Vagina (tissue), 2 donors: ENCODE measurements at regions not wholly inside any gene's neighbourhood (a gene's known extent, or its start where the extent isn't known, plus 50 kb on each side); places are given as distances from the start of the nearest gene placed in this dataset.

Experiments
- POLR2AphosphoS5 ChIP-seq, 2 donors: sonication (generic); formaldehyde crosslinking; IDR thresholded peaks; one replicate each; pipeline ENCODE4 v1.9.0; 2017; ENCODE audit warnings: antibody characterized with exemption in 2 of 2, mild to moderate bottlenecking in 2 of 2, low read depth in 1 of 2; ENCODE audit not compliant: insufficient read depth in 1 of 2
- TF ChIP-seq, protein P1 (sequence below), 3 experiments: fragments of 450-650 bp in 2 of 3; fragments of 200-600 bp in 1 of 3; sonication (generic) in 1 of 3; IDR thresholded peaks; one replicate each; pipeline ENCODE4 v1.5.1; 2017 to 2019; ENCODE audit warnings: antibody characterized with exemption in 3 of 3, mild to moderate bottlenecking in 2 of 3, moderate library complexity in 2 of 3

- no peak for TF ChIP-seq POLR2AphosphoS5 (IDR thresholded peaks at IDR 0.05; ENCODE audit: insufficient read depth in 1 of 2, low read depth in 1 of 2)
- TF ChIP-seq, protein P1, sequence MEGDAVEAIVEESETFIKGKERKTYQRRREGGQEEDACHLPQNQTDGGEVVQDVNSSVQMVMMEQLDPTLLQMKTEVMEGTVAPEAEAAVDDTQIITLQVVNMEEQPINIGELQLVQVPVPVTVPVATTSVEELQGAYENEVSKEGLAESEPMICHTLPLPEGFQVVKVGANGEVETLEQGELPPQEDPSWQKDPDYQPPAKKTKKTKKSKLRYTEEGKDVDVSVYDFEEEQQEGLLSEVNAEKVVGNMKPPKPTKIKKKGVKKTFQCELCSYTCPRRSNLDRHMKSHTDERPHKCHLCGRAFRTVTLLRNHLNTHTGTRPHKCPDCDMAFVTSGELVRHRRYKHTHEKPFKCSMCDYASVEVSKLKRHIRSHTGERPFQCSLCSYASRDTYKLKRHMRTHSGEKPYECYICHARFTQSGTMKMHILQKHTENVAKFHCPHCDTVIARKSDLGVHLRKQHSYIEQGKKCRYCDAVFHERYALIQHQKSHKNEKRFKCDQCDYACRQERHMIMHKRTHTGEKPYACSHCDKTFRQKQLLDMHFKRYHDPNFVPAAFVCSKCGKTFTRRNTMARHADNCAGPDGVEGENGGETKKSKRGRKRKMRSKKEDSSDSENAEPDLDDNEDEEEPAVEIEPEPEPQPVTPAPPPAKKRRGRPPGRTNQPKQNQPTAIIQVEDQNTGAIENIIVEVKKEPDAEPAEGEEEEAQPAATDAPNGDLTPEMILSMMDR (IDR thresholded peaks at IDR 0.05), result no peak
These were observed 224.9 kb downstream of the MAT2B start for GRCh38 chr5:163730206-163730756.
